Sigmoid colon (tissue), 6 donors: ENCODE measurements at regions not wholly inside any gene's neighbourhood (a gene's known extent, or its start where the extent isn't known, plus 50 kb on each side); places are given as distances from the start of the nearest gene placed in this dataset.

Experiments used
- DNase-seq: peaks from one replicate; pipeline ENCODE4 v3.0.0-alpha.2; 2019
- H3K27ac ChIP-seq, 4 donors: fragments of 200-600 bp; sonication (generic); one replicate each; pipeline ENCODE4 v1.5.1; 2016 to 2019; ENCODE audit warnings: mild to moderate bottlenecking in 1 of 4
- H3K27me3 ChIP-seq, 3 donors: fragments of 200-600 bp; sonication (generic); one replicate each; pipeline ENCODE4 v1.5.1; 2019; ENCODE audit warnings: mild to moderate bottlenecking in 1 of 3
- H3K36me3 ChIP-seq, 4 donors: fragments of 200-600 bp; sonication (generic); one replicate each; pipeline ENCODE4 v1.5.1; 2016 to 2019
- H3K4me1 ChIP-seq, 4 donors: fragments of 200-600 bp; sonication (generic); one replicate each; pipeline ENCODE4 v1.5.1; 2017 to 2019
- H3K4me3 ChIP-seq, 4 donors: fragments of 200-600 bp; sonication (generic); one replicate each; pipeline ENCODE4 v1.5.1; 2017 to 2019; ENCODE audit warnings: mild to moderate bottlenecking in 2 of 4, moderate library complexity in 1 of 4
- H3K9me3 ChIP-seq, 4 donors: fragments of 200-600 bp in 3 of 4; sonication (generic) in 3 of 4; one replicate each; pipeline versions ENCODE4 v1.5.1 to v1.6.1; 2013 to 2019
- CTCF ChIP-seq, 4 experiments: fragments of 450-650 bp in 3 of 4; fragments of 200-600 bp in 1 of 4; IDR thresholded peaks; one replicate each; pipeline ENCODE4 v1.5.1; 2016 to 2019; ENCODE audit warnings: antibody characterized with exemption in 4 of 4, mild to moderate bottlenecking in 3 of 4, moderate library complexity in 2 of 4
- EP300 ChIP-seq, 4 donors: sonication (generic); formaldehyde crosslinking; IDR thresholded peaks; one replicate each; pipeline ENCODE4 v1.6.1; 2017; ENCODE audit warnings: antibody characterized with exemption in 4 of 4
- POLR2A ChIP-seq, 2 donors: fragments of 450-650 bp; IDR thresholded peaks; one replicate each; pipeline ENCODE4 v1.6.1; 2016; ENCODE audit warnings: antibody characterized with exemption in 2 of 2, mild to moderate bottlenecking in 2 of 2, moderate library complexity in 2 of 2
- POLR2AphosphoS5 ChIP-seq, 4 donors: sonication (generic); formaldehyde crosslinking; IDR thresholded peaks; one replicate each; pipeline ENCODE4 v1.6.1; 2017; ENCODE audit warnings: antibody characterized with exemption in 4 of 4
- WGBS, 2 donors: extraction: QIAGEN DNeasy Blood & Tissue Kit; methylation state at CpG; one replicate each; pipeline ENCODE4 v1.1.7; 2013; 5-methylcytosine and 5-hydroxymethylcytosine counted together
- intact Hi-C: fragments of 100-400 bp; cut with DNase I; formaldehyde crosslinking; loops from one replicate; pipeline ENCODE4 v1.15.1; 2023
- donor health status: healthy with polysubstance abuse.
- donor health status: healthy.

DNA sequence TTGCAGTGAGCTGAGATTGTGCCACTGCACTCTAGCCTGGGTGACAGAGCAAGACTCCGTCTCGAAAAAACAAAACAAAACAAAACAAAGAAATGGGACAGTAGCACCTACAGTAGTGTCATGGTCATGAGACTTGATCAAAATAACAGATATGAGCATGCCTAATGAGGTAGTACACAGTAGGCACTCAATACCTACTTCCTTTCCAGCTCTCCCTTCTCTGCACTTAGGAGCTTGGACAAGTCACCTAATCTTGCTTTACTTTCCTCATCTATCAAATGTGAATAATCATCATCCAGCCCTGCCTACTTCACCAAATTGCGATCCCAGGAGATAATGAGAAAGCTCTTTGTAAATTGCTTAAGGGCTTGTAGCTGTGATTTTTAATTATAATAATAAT is 55.4 kb upstream of the EPB41L1 start:
- Histone ChIP-seq H3K36me3 (no peaks in the 10 kb centered on the region), H3K27ac (no peak overlapping the region), H3K27me3 (peaks cover 0 to 7% (median 0%) of the 10 kb centered on the region in 3 donors), H3K4me1 (peaks cover 0 to 18% (median 5%) of the 10 kb centered on the region in 4 donors), H3K9me3 (no peaks in the 10 kb centered on the region), H3K4me3 (no peak overlapping the region)
- no peak for DNase-seq
- TF ChIP-seq POLR2A (IDR thresholded peaks at IDR 0.05) (no peak), CTCF (IDR thresholded peaks at IDR 0.05) (no peak), POLR2AphosphoS5 (IDR thresholded peaks at IDR 0.05) (no peak), EP300 (IDR thresholded peaks at IDR 0.05) (no peak)
- 95% methylated on average over 3 of the region's 3 CpGs for WGBS, 2 donors
- intact Hi-C loops = no loop called here

- no peaks in the 10 kb centered on the region for H3K27me3 ChIP-seq
- 16 to 51% methylated on average over 3 of the region's 3 CpGs for WGBS, 2 donors
- no peak for TF ChIP-seq POLR2A (IDR thresholded peaks at IDR 0.05)
- no peak for TF ChIP-seq EP300 (IDR thresholded peaks at IDR 0.05)
- peaks cover 0 to 14% (median 3%) of the 10 kb centered on the region in 4 donors for H3K4me1 ChIP-seq
- H3K27ac ChIP-seq = no peak overlapping the region
- intact Hi-C loops = no loop called here
- H3K4me3 ChIP-seq = no peak overlapping the region
- no peaks in the 10 kb centered on the region for H3K36me3 ChIP-seq
- no peaks in the 10 kb centered on the region for H3K9me3 ChIP-seq
- no peak for DNase-seq
Observed at GRCh38 chr20:36101192-36101591, 53.3 kb upstream of the EPB41L1 start.

DNA sequence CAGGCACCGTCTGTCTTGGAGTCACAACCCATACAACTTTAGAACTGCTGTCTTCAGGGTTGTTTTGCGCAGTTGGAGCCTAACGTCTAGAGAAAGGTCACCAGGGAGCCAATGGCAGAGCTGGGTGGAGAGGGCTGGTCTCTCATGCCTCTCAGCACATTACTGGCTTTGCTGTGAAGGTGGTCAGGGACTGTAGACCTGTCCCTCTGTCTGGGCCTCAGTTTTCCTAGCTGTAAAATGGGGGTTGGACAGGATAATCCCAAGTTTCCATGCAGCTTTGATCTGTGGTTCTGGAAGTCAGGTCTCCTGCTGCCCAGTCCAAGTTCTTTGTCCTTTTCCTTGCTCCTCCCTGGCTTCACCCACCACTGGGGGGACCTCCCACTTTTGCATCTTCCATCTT is 52.2 kb upstream of the EPB41L1 start:
- Histone ChIP-seq H3K36me3 (no peaks in the 10 kb centered on the region), H3K4me3 (no peak overlapping the region), H3K27me3 (no peaks in the 10 kb centered on the region), H3K27ac (no peak overlapping the region), H3K4me1 (peaks cover 0 to 14% (median 3%) of the 10 kb centered on the region in 4 donors), H3K9me3 (no peaks in the 10 kb centered on the region)
- no peak for DNase-seq
- intact Hi-C loops = no loop called here
- no peak for TF ChIP-seq CTCF (IDR thresholded peaks at IDR 0.05)
- WGBS, 2 donors = 53 to 56% methylated on average over 3 of the region's 3 CpGs

DNA sequence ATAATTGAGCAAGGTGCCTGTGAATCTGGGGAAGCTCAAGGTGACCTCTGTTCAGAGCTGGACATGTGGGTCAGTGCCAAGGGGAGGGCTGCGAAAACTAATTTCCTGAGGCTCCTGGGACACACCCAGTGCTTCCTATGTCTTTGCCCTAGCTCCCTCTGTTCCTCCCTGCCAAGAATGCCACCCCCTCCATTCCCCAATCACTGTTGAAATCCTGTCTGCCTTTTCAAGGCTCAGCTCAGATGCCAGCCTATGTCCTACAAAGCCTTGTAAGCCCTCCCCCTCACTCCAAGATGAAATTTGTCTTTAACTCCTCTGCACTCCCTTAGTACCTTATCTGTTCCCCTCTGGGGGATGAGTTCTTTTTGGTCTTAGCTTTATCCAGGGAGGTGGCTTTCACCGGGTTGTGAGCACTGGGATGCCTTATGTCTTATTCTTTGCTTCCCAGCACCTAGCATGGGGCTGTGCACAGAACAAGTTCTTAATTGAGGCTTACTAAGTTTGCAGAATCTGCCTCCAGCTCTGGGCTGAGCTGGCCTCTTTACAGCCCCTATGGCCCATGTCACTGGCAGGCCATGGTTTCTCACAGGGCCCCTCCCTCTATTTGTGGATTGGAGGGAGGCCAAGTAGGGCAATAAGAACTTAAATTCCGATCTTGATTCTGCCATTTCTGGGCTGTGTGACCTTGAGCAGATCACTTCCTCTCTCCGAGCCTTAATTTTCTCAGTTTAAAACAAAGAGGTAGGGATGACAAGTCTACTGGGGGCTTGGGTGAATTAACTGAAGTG is 51.5 kb upstream of the EPB41L1 start:
- no peak for TF ChIP-seq POLR2A (IDR thresholded peaks at IDR 0.05)
- no peak for TF ChIP-seq EP300 (IDR thresholded peaks at IDR 0.05)
- no peak for TF ChIP-seq POLR2AphosphoS5 (IDR thresholded peaks at IDR 0.05)
- H3K9me3 ChIP-seq = no peaks in the 10 kb centered on the region
- no peak overlapping the region for H3K4me3 ChIP-seq
- 11 to 65% methylated on average over 4 of the region's 4 CpGs for WGBS, 2 donors
- H3K36me3 ChIP-seq = no peaks in the 10 kb centered on the region
- H3K4me1 ChIP-seq = peaks cover 0 to 7% (median 1%) of the 10 kb centered on the region in 4 donors
- no peak overlapping the region for H3K27ac ChIP-seq
- intact Hi-C loops = no loop called here
- H3K27me3 ChIP-seq = no peaks in the 10 kb centered on the region
- DNase-seq = no peak

DNA sequence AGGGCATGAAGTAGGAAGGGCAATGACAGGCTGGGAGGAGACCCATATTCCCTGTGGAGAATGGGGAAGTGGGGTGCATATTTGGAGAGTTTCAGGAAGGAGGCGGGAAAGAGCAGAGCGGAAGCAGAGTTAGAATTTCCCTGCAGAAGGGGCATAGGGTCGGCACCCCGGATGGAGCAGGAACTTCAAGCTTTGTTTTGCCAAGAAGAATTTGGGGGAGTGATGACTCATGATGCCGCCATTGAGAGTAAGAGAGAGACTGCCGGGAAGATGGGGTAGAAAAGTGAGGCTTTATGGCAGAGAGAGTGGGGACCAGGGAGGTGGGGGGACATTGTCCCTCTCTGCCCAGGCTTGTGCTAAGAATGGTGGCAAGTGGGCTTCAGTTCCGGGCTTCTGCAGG is 50.3 kb upstream of the EPB41L1 start:
- Histone ChIP-seq H3K9me3 (no peaks in the 10 kb centered on the region), H3K4me1 (no peaks in the 10 kb centered on the region), H3K27me3 (no peaks in the 10 kb centered on the region), H3K4me3 (no peak overlapping the region), H3K27ac (no peak overlapping the region), H3K36me3 (no peaks in the 10 kb centered on the region)
- 79 to 81% methylated on average over 7 of the region's 7 CpGs for WGBS, 2 donors
- intact Hi-C loops = no loop called here
- TF ChIP-seq CTCF (IDR thresholded peaks at IDR 0.05) = no peak
- TF ChIP-seq POLR2A (IDR thresholded peaks at IDR 0.05) = no peak
- no peak for TF ChIP-seq EP300 (IDR thresholded peaks at IDR 0.05)
- TF ChIP-seq POLR2AphosphoS5 (IDR thresholded peaks at IDR 0.05) = no peak
- no peak for DNase-seq
